GM12878 (cell line): ENCODE measurements at regions not wholly inside any gene's neighbourhood (a gene's known extent, or its start where the extent isn't known, plus 50 kb on each side); places are given as distances from the start of the nearest gene placed in this dataset.

Source experiments
- ATF3 ChIP-seq: IDR thresholded peaks from 2 replicates; pipeline ENCODE4 v1.6.1; 2011; ENCODE audit warnings: low read depth, mild to moderate bottlenecking, low read length, moderate library complexity, borderline replicate concordance; ENCODE audit errors: extremely low read depth
- EED ChIP-seq: sonication (generic); IDR thresholded peaks from 2 replicates; pipeline ENCODE4 v1.6.1; 2016; ENCODE audit warnings: antibody characterized with exemption, low read depth
- ETV6 ChIP-seq, 2 experiments: fragments of 450-650 bp in 1 of 2; IDR thresholded peaks in 1 of 2; conservative IDR thresholded peaks in 1 of 2; 2 replicates each; pipeline ENCODE4 v1.6.1; 2014; ENCODE audit warnings: antibody characterized with exemption in 1 of 2, borderline replicate concordance in 1 of 2, low read depth in 1 of 2, mild to moderate bottlenecking in 1 of 2, moderate library complexity in 1 of 2
- MEF2A ChIP-seq: IDR thresholded peaks from 2 replicates; pipeline ENCODE4 v1.6.1; 2011; ENCODE audit warnings: low read depth, mild to moderate bottlenecking, low read length, moderate library complexity; ENCODE audit not compliant: insufficient read depth
- MEF2B ChIP-seq: fragments of 450-650 bp; IDR thresholded peaks from 2 replicates; pipeline ENCODE4 v1.6.1; 2018; ENCODE audit warnings: mild to moderate bottlenecking, moderate library complexity; ENCODE audit not compliant: partially characterized antibody, poor library complexity, severe bottlenecking
- NR2C1 ChIP-seq: fragments of 450-650 bp; IDR thresholded peaks from 2 replicates; pipeline ENCODE4 v1.6.1; 2017; ENCODE audit warnings: antibody characterized with exemption, mild to moderate bottlenecking, moderate library complexity
- PBX3 ChIP-seq: IDR thresholded peaks from 2 replicates; pipeline ENCODE4 v1.6.1; 2011; ENCODE audit warnings: mild to moderate bottlenecking, low read depth, low read length, moderate library complexity; ENCODE audit not compliant: insufficient replicate concordance
- PML ChIP-seq: IDR thresholded peaks from 2 replicates; pipeline ENCODE4 v1.6.1; 2012; ENCODE audit warnings: low read length, inconsistent platforms
- RUNX3 ChIP-seq: IDR thresholded peaks from 2 replicates; pipeline ENCODE4 v1.6.1; 2012; ENCODE audit warnings: low read length, inconsistent platforms
- TBL1XR1 ChIP-seq: IDR thresholded peaks from 2 replicates; pipeline ENCODE4 v1.6.1; 2012; ENCODE audit warnings: low read depth, low read length, improper control_type of control experiment
- TCF12 ChIP-seq: IDR thresholded peaks from 2 replicates; pipeline ENCODE4 v1.6.1; 2011; ENCODE audit warnings: low read depth, mild to moderate bottlenecking, low read length
- YY1 ChIP-seq: IDR thresholded peaks from 2 replicates; pipeline ENCODE4 v1.6.1; 2011; ENCODE audit warnings: low read depth, mild to moderate bottlenecking, low read length
- ZBED1 ChIP-seq: IDR thresholded peaks from 2 replicates; pipeline ENCODE4 v1.6.1; 2016; ENCODE audit warnings: borderline replicate concordance
- ZBTB33 ChIP-seq: fragments of 450-650 bp; IDR thresholded peaks from 2 replicates; pipeline ENCODE4 v1.6.1; 2017; ENCODE audit warnings: mild to moderate bottlenecking
- ZNF217 ChIP-seq: fragments of 450-650 bp; IDR thresholded peaks from 2 replicates; pipeline ENCODE4 v1.6.1; 2017; ENCODE audit warnings: antibody characterized with exemption, mild to moderate bottlenecking
- TF ChIP-seq, protein P1 (sequence below): fragments of 450-650 bp; IDR thresholded peaks from 2 replicates; pipeline ENCODE4 v1.6.1; 2016; ENCODE audit warnings: mild to moderate bottlenecking
- TF ChIP-seq, protein P2 (sequence below): IDR thresholded peaks from 2 replicates; pipeline ENCODE4 v1.6.1; 2012; ENCODE audit warnings: low read length, inconsistent platforms
- TF ChIP-seq, protein P3 (sequence below): fragments of 450-650 bp; IDR thresholded peaks from 2 replicates; pipeline ENCODE4 v1.6.1; 2017; ENCODE audit warnings: mild to moderate bottlenecking, low read depth, inconsistent platforms; ENCODE audit not compliant: poor library complexity, severe bottlenecking
- TF ChIP-seq, protein P4 (sequence below): fragments of 450-650 bp; IDR thresholded peaks from 2 replicates; pipeline ENCODE4 v1.6.1; 2017; ENCODE audit warnings: borderline replicate concordance

- TF ChIP-seq TBL1XR1 (peak; percentile 91), PBX3 (no peak), ZBED1 (peak; percentile 88), ZBTB33 (no peak), ETV6 (conservative IDR thresholded peaks at IDR 0.05 in 1 of 2, IDR thresholded peaks at IDR 0.05 in 1 of 2; ENCODE audit: borderline replicate concordance in 1 of 2, low read depth in 1 of 2) (peak in 1 of 2 experiments; percentile 67; a peak in 1 of 4 replicates), MEF2A (peak; percentile 97), YY1 (0 out of 2 replicates have a peak, but pooled peaks have one; percentile 11), PML (0 out of 2 replicates have a peak, but pooled peaks have one; percentile 50), EED (peak; percentile 72), RUNX3 (peak; percentile 97), NR2C1 (no peak), ZNF217 (peak; percentile 79), TCF12 (peak; percentile 54; the same call in 1 of the 2 replicates), MEF2B (peak; percentile 97), ATF3 (no peak)
- TF ChIP-seq, protein P1, sequence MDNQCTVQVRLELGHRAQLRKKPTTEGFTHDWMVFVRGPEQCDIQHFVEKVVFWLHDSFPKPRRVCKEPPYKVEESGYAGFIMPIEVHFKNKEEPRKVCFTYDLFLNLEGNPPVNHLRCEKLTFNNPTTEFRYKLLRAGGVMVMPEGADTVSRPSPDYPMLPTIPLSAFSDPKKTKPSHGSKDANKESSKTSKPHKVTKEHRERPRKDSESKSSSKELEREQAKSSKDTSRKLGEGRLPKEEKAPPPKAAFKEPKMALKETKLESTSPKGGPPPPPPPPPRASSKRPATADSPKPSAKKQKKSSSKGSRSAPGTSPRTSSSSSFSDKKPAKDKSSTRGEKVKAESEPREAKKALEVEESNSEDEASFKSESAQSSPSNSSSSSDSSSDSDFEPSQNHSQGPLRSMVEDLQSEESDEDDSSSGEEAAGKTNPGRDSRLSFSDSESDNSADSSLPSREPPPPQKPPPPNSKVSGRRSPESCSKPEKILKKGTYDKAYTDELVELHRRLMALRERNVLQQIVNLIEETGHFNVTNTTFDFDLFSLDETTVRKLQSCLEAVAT, result peak; percentile 64; the same call in 1 of the 2 replicates
- TF ChIP-seq, protein P2, sequence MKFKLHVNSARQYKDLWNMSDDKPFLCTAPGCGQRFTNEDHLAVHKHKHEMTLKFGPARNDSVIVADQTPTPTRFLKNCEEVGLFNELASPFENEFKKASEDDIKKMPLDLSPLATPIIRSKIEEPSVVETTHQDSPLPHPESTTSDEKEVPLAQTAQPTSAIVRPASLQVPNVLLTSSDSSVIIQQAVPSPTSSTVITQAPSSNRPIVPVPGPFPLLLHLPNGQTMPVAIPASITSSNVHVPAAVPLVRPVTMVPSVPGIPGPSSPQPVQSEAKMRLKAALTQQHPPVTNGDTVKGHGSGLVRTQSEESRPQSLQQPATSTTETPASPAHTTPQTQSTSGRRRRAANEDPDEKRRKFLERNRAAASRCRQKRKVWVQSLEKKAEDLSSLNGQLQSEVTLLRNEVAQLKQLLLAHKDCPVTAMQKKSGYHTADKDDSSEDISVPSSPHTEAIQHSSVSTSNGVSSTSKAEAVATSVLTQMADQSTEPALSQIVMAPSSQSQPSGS, result peak; percentile 93
- TF ChIP-seq, protein P3, sequence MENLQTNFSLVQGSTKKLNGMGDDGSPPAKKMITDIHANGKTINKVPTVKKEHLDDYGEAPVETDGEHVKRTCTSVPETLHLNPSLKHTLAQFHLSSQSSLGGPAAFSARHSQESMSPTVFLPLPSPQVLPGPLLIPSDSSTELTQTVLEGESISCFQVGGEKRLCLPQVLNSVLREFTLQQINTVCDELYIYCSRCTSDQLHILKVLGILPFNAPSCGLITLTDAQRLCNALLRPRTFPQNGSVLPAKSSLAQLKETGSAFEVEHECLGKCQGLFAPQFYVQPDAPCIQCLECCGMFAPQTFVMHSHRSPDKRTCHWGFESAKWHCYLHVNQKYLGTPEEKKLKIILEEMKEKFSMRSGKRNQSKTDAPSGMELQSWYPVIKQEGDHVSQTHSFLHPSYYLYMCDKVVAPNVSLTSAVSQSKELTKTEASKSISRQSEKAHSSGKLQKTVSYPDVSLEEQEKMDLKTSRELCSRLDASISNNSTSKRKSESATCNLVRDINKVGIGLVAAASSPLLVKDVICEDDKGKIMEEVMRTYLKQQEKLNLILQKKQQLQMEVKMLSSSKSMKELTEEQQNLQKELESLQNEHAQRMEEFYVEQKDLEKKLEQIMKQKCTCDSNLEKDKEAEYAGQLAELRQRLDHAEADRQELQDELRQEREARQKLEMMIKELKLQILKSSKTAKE, result peak; percentile 82
- TF ChIP-seq, protein P4, sequence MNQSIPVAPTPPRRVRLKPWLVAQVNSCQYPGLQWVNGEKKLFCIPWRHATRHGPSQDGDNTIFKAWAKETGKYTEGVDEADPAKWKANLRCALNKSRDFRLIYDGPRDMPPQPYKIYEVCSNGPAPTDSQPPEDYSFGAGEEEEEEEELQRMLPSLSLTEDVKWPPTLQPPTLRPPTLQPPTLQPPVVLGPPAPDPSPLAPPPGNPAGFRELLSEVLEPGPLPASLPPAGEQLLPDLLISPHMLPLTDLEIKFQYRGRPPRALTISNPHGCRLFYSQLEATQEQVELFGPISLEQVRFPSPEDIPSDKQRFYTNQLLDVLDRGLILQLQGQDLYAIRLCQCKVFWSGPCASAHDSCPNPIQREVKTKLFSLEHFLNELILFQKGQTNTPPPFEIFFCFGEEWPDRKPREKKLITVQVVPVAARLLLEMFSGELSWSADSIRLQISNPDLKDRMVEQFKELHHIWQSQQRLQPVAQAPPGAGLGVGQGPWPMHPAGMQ, result no peak
Measured at GRCh38 chr4:123588631-123589241, 192.1 kb downstream of the SPRY1 start (continued).
